Esophagus squamous epithelium (tissue), 4 donors: ENCODE measurements at regions not wholly inside any gene's neighbourhood (a gene's known extent, or its start where the extent isn't known, plus 50 kb on each side); places are given as distances from the start of the nearest gene placed in this dataset.

Source experiments
- CTCF ChIP-seq, 6 experiments: fragments of 450-650 bp in 4 of 6; fragments of 200-600 bp in 2 of 6; sonication (generic) in 2 of 6; IDR thresholded peaks; one replicate each; pipeline ENCODE4 v1.5.1; 2016 to 2019; ENCODE audit warnings: antibody characterized with exemption in 6 of 6, mild to moderate bottlenecking in 4 of 6, moderate library complexity in 4 of 6
- POLR2A ChIP-seq, 4 donors: fragments of 450-650 bp; IDR thresholded peaks; one replicate each; pipeline ENCODE4 v1.6.1; 2017; ENCODE audit warnings: antibody characterized with exemption in 4 of 4, mild to moderate bottlenecking in 4 of 4, moderate library complexity in 3 of 4

DNA sequence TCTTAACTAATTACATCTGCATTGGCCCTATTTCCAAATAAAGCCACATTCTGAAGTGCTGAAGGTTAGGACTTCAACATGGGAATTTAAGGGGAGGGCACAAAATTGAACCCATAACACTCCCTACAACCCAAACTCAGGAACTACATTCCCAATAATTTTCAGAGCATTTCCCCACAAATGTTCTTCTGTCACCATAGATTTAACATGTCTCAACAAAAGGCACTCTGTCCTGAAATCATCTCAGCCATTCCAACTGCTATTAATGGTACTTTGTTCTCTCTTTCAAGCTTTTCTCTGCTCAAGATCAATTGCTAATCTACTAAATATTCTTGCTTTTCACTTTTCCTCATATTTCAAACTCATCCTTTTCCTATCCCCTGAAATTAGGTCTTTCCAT lies 74.0 kb upstream of the SOX1 start:
- TF ChIP-seq POLR2A (IDR thresholded peaks at IDR 0.05) = no peak
- no peak for TF ChIP-seq CTCF (IDR thresholded peaks at IDR 0.05)
